Stimulated activated CD4-positive, alpha-beta T cell treated with anti-CD3 and anti-CD28 coated beads, Interleukin-15, amount 100 ng/mL, for 24 hours (primary cell): ENCODE measurements at regions not wholly inside any gene's neighbourhood (a gene's known extent, or its start where the extent isn't known, plus 50 kb on each side); places are given as distances from the start of the nearest gene placed in this dataset.
"Not testable (repeated sequence)": the region's sequence is repeated elsewhere in the genome, so short reads cannot be mapped to it uniquely, and the experiment has no call there.

ENCODE experiments used
- DNase-seq: peaks from one replicate; pipeline ENCODE4 v3.0.0-alpha.2; 2020

- DNase-seq = no peak
Measured at GRCh38 chr4:103982454-103982853, 262.7 kb upstream of the TACR3 start.

GRCh38 chr4:103948244-103949018 is 228.6 kb upstream of the TACR3 start:
- no peak for DNase-seq

- no peak for DNase-seq
Measured at GRCh38 chr4:103947617-103948016, 227.8 kb upstream of the TACR3 start.

- DNase-seq = not testable (repeated sequence)
Measured at GRCh38 chr4:103946621-103947268, 227.0 kb upstream of the TACR3 start.

GRCh38 chr4:103938488-103938887 is 218.7 kb upstream of the TACR3 start:
- DNase-seq = no peak

- no peak for DNase-seq
Measured at GRCh38 chr4:103936653-103937145, 216.9 kb upstream of the TACR3 start.

GRCh38 chr4:103934178-103934789 is 214.5 kb upstream of the TACR3 start:
- peak; percentile 17 for DNase-seq

GRCh38 chr4:103928370-103928769 is 208.6 kb upstream of the TACR3 start:
- DNase-seq = no peak

GRCh38 chr4:103923551-103923950 is 203.8 kb upstream of the TACR3 start:
- no peak for DNase-seq

- DNase-seq = no peak
Measured at GRCh38 chr4:103918214-103918613, 198.4 kb upstream of the TACR3 start.

- no peak for DNase-seq
Measured at GRCh38 chr4:103915224-103915869, 195.6 kb upstream of the TACR3 start.

GRCh38 chr4:103907414-103907813 is 187.6 kb upstream of the TACR3 start:
- DNase-seq = no peak

GRCh38 chr4:103904123-103904522 is 184.3 kb upstream of the TACR3 start:
- DNase-seq = no peak

- no peak for DNase-seq
Measured at GRCh38 chr4:103902730-103903129, 182.9 kb upstream of the TACR3 start.

GRCh38 chr4:103895876-103896465 is 176.2 kb upstream of the TACR3 start:
- DNase-seq = no peak

- DNase-seq = no peak
Measured at GRCh38 chr4:103892586-103892985, 172.8 kb upstream of the TACR3 start.

GRCh38 chr4:103887191-103887590 is 167.4 kb upstream of the TACR3 start:
- DNase-seq = no peak

- DNase-seq = no peak
Measured at GRCh38 chr4:103885152-103885551, 165.4 kb upstream of the TACR3 start.

GRCh38 chr4:103867311-103867710 is 147.5 kb upstream of the TACR3 start:
- no peak for DNase-seq

GRCh38 chr4:103853627-103854026 is 133.8 kb upstream of the TACR3 start:
- no peak for DNase-seq

- no peak for DNase-seq
Measured at GRCh38 chr4:103853146-103853545, 133.4 kb upstream of the TACR3 start.

GRCh38 chr4:103845075-103845474 is 125.3 kb upstream of the TACR3 start:
- no peak for DNase-seq

- DNase-seq = no peak
Measured at GRCh38 chr4:103842637-103843239, 123.0 kb upstream of the TACR3 start.
